CD4-positive, alpha-beta T cell treated with Interleukin-17A for 4 hours (primary cell): ENCODE measurements at regions not wholly inside any gene's neighbourhood (a gene's known extent, or its start where the extent isn't known, plus 50 kb on each side); places are given as distances from the start of the nearest gene placed in this dataset.
"Not testable (repeated sequence)": the region's sequence is repeated elsewhere in the genome, so short reads cannot be mapped to it uniquely, and the experiment has no call there.

Source experiments
- DNase-seq: peaks from one replicate; pipeline ENCODE4 v3.0.0-alpha.2; 2020; ENCODE audit warnings: mixed read lengths

DNA sequence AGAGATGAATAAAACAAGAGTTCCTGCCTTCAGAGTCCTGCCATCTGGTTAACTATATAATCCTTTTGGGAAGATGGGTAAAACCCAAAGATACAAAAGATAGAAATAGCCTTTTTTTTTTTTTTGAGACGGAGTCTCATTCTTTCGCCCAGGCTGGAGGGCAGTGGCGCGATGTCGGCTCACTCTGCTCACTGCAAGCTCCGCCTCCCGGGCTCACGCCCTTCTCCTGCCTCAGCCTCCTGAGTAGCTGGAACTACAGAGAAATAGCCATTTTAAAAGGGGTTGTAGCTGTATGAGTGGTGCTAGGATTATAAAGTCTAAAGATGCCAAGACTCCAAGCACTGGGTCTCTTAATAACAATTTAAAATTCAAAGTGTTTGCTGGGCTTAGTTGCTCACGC, 97.2 kb downstream of the KDR start:
- DNase-seq = no peak

- no peak for DNase-seq
These were observed 97.8 kb downstream of the KDR start for GRCh38 chr4:55027596-55027995.

DNA sequence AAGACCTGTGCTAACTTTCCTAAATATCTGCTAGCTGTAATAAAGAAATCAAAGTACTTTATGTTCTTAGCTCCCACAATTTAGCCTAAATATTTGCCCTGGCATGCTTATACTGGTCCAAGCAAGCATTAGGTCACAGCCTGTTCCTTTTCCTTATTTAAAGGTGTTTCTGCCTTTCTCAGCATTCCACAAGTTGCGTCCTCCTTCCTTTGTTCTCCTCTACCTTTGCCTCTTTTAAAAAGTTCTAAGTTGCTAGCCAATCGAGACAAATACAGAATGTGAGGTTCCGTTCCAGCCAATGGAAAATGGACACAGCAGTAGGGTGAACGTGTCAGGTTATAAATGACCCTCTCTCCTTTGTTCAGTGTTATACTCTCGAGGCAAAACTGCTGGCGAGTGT, 99.9 kb downstream of the KDR start:
- not testable (repeated sequence) for DNase-seq

- DNase-seq = no peak
These were observed 102.4 kb downstream of the KDR start for GRCh38 chr4:55023030-55023429.

DNA sequence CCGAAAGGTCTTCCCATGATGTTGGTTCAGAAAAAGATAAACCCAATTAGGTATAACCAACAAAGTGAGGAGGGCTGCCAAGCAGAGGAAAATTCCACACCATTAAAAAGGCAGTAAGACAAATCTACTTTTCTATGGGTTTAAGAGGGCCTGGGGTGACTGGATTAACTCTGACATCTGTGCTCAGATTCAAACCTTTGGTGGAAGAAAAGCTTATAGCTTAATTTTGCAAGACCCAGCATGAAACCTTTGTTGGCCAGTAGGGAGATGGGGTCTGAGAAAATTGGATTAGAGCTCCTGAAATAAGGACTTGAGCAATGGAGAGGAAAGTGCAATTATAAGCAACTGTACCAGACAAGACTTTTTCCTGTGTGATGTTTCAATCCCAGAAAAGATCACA, 104.2 kb downstream of the KDR start:
- no peak for DNase-seq

- no peak for DNase-seq
These were observed 105.3 kb downstream of the KDR start for GRCh38 chr4:55020131-55020530.

GRCh38 chr4:55018978-55019377, 106.4 kb downstream of the KDR start:
- DNase-seq = no peak

DNA sequence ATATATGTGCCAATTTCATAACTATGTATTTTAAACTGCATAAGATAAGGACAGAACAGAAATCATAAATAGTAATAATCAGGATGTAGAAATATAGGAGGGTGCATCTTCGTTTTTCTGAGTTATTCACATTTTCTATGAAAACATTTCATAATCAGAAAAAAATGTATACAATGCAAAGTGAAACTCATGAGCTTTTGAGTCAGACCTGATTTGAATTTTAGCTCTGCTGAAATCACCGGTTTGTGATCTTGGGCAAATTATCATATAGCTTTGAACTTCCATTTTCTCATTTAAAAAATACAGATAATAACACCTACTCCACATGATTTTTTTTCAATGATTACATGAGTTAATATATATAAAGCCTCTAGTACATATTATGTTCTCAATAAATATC, 106.9 kb downstream of the KDR start:
- DNase-seq = no peak

GRCh38 chr4:55017406-55017805, 108.0 kb downstream of the KDR start:
- DNase-seq = no peak

DNA sequence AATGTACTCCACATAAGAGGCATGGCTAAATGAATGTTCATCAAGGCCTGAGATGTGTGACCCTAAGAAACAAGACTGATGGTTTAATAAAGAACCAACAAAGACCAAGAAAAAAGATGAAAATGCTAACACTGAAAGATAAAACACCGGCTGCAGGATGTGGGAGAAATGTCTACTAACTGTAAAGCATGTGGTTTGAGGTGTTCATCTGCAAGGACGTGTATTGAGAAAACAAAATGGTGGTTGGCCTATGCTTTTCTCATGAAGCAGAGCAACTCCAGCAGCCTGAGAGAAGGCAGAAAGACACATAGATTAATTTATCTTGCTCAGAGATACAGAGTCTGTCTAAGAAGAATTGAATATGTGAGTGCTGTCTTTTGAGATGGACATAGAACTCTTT, 109.3 kb downstream of the KDR start:
- no peak for DNase-seq

- no peak for DNase-seq
These were observed 110.5 kb downstream of the KDR start for GRCh38 chr4:55014876-55015275.

DNA sequence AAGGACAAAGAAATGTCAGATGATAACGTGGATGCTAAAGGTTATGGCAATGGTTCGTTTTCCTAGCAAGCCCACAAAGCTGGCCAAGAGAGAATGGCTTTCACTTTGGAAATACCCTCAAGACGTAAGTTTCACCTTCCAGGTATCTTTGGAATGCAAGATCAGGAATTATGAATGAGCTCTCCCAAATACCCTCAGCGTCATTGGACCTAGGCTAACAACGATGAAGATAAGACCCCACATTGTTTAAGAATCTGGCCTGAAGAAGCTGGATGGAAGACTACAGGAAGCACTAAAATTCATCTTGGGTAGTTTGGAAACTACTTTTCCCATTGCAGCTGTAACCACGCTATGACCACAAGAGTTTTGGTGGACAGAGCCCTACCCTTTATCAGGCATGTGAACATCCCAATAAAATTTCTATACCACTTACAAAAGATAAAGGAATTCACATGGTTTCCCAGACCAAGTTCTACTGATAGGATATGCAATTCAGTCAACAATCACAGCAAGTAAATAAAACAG, 111.9 kb downstream of the KDR start:
- no peak for DNase-seq

GRCh38 chr4:55012363-55013230, 112.8 kb downstream of the KDR start:
- no peak for DNase-seq

- no peak for DNase-seq
These were observed 113.6 kb downstream of the KDR start for GRCh38 chr4:55011761-55012160.

GRCh38 chr4:55010550-55010949, 114.8 kb downstream of the KDR start:
- no peak for DNase-seq

GRCh38 chr4:55008166-55009056, 117.0 kb downstream of the KDR start:
- no peak for DNase-seq

DNA sequence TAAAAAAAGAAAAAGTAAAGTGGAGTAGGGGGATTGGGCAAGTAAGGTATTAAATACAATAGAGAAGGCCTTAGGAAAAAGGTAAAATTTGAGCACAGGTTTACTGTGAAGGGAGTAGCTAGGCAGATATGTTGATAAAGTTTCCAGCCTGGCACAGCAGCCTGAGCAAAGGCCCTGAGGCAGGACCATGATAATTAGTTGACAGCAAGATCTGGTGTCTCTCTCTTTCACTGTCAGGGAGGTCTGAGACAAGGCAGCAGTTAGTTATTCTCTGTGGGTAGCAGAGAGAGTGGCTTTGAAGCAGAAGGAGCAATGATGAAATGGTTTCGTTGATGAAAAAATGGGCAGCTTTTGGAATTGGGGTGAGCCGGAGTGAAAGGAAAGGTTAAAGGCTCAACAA, 119.5 kb downstream of the KDR start:
- DNase-seq = no peak

DNA sequence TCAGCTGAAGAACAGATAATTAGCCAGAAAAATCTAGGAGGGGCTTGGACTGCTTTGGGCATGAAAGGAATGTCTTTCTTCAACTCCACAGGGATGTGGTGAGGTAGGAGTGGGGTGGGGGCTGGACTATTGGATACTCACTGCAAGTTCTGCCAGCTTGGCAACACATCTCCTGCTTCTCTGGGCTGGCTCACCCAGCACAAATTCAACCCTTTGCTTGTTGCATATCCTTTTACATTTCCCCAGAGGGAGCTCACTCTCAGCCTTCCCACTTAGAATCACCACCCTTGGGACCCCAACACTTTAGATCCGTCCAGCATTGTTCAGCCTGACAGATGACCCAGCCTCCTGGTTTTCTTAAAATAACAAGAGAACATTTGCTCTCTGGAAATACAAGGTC, 120.6 kb downstream of the KDR start:
- DNase-seq = no peak

DNA sequence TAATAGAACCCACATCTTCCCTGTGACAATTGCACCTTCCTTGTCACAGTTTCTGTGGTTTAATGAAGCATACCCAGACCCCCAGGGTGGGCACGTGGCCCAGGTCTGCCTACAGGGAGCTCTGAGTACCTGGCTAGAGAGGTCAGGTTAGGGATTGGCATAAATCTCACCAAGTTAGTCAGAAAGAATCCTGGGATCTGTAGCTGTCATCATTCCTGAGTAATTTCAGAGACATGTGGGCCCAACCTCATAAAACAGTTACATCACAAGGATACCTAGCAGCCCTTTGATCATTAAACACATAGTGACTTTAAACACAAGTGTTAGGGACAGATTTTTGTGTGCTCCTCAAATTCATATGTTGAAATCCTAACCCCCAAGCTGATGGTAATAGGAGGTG, 123.0 kb downstream of the KDR start:
- DNase-seq = no peak

- no peak for DNase-seq
These were observed 123.9 kb downstream of the KDR start for GRCh38 chr4:55001538-55001937.

DNA sequence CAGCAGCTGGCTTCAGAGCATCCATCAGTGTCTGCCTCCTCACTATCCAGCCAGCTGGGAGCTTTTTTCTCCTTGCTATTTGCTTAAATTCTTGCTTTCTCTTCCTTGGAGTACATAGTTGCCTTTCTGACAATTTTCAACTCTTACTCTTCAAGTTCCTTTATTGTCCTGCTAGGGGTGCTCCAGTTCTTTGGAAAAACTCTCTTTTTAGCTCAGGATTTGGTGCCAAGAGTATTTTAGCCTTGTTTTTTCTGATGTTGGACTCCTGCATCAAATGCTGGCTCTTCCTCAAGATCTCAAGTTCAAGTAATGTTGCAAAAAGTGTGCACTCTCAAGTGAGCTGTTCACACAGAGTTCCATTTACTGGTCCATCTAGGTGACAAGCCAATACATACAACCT, 126.4 kb downstream of the KDR start:
- DNase-seq = no peak

- DNase-seq = not testable (repeated sequence)
These were observed 131.8 kb downstream of the KDR start for GRCh38 chr4:54993473-54994026.

DNA sequence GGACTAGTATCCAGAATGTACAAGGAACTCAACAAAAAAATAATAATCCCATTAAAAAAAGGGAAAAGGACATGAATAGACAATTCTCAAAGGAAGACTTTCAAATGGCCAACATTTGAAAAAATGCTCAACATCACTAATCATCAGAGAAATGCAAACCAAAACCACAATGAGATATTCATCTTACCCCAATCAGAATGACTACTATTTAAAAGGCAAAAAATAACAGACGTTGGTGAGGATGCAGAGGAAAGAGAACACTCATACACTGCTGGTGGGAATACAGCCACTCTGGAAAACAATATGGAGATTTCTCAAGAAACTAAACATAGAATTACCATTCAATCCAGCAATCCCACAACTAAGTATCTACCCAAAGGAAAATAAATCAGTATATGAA, 133.1 kb downstream of the KDR start:
- no peak for DNase-seq

DNA sequence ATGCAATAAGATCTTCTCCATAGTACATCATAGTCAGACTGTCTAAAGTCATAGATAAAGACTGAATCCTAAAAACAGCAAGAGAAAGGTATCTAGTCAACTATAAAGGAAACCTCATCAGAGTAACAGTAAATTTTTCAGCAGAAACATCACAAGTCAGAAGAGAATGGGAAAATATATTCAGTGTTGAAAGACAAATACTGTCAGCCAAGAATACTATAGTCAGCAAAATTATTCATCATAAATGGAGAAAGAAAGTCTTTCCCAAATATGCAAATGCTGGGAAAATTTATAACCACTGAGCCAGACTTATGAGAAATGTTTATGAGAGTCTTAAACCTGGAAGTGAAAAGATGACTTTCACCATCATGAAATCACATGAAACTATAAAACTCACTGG, 136.7 kb downstream of the KDR start:
- no peak for DNase-seq
